CD4-positive, CD25-positive, alpha-beta regulatory T cell (primary cell): ENCODE measurements at regions not wholly inside any gene's neighbourhood (a gene's known extent, or its start where the extent isn't known, plus 50 kb on each side); places are given as distances from the start of the nearest gene placed in this dataset.
A peak's percentile ranks its signal among the peaks of the same experiment; 100 is the strongest.

Experiments used
- ATAC-seq, 2 donors: fragments of 150-1000 bp; cut with Tn5 transposase; one replicate each; pipeline ENCODE4 v1.10.0; 2021; ENCODE audit warnings: low read depth in 2 of 2, moderate number of reproducible peaks in 2 of 2, moderate library complexity in 1 of 2
- DNase-seq, 3 donors: peaks; one replicate each; pipeline versions ENCODE4 v3.0.0 to v3.0.0-alpha.2; 2012 to 2022; ENCODE audit warnings: mixed read lengths in 1 of 3
- H3K27ac ChIP-seq: one replicate; pipeline ENCODE4 v1.7.0; 2013; ENCODE audit warnings: mild to moderate bottlenecking, low read length; ENCODE audit not compliant: insufficient read depth, poor library complexity, severe bottlenecking
- H3K27me3 ChIP-seq: one replicate; pipeline ENCODE4 v1.7.0; 2013; ENCODE audit warnings: low read length; ENCODE audit not compliant: control insufficient read depth, insufficient read depth
- H3K36me3 ChIP-seq: one replicate; pipeline ENCODE4 v1.7.0; 2013; ENCODE audit warnings: mild to moderate bottlenecking, low read length, moderate library complexity; ENCODE audit not compliant: control insufficient read depth, insufficient read depth
- H3K4me1 ChIP-seq: 2 replicates; pipeline ENCODE4 v1.7.0; 2013; ENCODE audit warnings: mild to moderate bottlenecking, low read length; ENCODE audit not compliant: insufficient read depth, control insufficient read depth, poor library complexity, severe bottlenecking
- H3K4me3 ChIP-seq: one replicate; pipeline ENCODE4 v1.7.0; 2013; ENCODE audit warnings: low read depth, mild to moderate bottlenecking, low read length, moderate library complexity
- H3K9me3 ChIP-seq, 2 experiments: 1 replicate in 1 of 2; 2 replicates in 1 of 2; pipeline ENCODE4 v1.7.0; 2013; ENCODE audit warnings: low read length in 2 of 2, mild to moderate bottlenecking in 1 of 2, moderate library complexity in 1 of 2; ENCODE audit not compliant: control insufficient read depth in 2 of 2
- H3K27ac Mint-ChIP-seq, 3 donors: one replicate each; pipeline ENCODE4 v1.8.0; 2020 to 2022; ENCODE audit warnings: mild to moderate bottlenecking in 3 of 3, mixed read lengths in 3 of 3, moderate library complexity in 2 of 3
- H3K27me3 Mint-ChIP-seq: one replicate; pipeline ENCODE4 v1.8.0; 2022; ENCODE audit warnings: mild to moderate bottlenecking, mixed read lengths
- H3K36me3 Mint-ChIP-seq: one replicate; pipeline ENCODE4 v1.8.0; 2020; ENCODE audit warnings: mixed read lengths
- H3K4me1 Mint-ChIP-seq, 4 donors: one replicate each; pipeline ENCODE4 v1.8.0; 2020 to 2022; ENCODE audit warnings: mixed read lengths in 4 of 4, mild to moderate bottlenecking in 1 of 4
- H3K4me3 Mint-ChIP-seq, 4 donors: one replicate each; pipeline ENCODE4 v1.8.0; 2020 to 2022; ENCODE audit warnings: mild to moderate bottlenecking in 4 of 4, mixed read lengths in 4 of 4, moderate library complexity in 3 of 4
- H3K9me3 Mint-ChIP-seq, 7 donors: one replicate each; pipeline ENCODE4 v1.8.0; 2020 to 2022; ENCODE audit warnings: mixed read lengths in 7 of 7, mild to moderate bottlenecking in 3 of 7, moderate library complexity in 2 of 7

DNA sequence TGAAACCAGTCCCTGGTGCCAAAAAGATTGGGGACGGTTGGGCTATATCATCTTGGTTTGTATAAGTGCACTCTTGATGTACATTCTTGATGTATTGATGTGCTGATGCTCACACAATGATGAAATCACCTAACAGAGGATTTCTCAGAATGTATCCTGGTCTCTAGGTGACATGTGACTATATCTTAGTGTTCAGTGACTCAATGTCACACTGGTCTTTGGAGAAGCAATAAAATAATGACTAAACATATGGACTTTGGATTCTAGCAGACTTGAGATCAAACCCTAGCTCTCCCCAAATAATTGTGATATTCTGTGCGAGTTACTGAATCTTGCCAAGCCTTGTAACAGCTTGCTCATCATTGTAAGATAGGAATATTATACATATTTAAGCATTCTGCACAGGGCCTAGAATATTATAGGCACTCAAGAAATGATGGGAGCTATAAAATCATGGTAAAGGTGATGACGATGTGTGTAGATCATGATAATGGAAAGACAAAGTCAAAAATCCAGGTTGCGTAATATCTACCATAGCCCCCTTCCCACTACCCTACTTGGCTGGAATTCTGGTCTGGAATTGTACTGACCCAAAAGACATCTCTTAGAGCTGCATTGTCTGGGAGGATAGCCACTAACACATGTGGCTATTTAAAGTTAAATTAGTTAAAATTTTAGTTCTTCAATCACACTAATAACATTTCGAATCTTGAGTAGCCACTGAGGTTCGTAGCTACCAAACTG is 117.6 kb upstream of the PWP1 start:
- no peaks in the 10 kb centered on the region for H3K36me3 ChIP-seq
- Mint-ChIP-seq H3K4me1 (peaks cover 0 to 18% (median 6%) of the 10 kb centered on the region in 4 donors), H3K9me3 (peaks cover 0 to 2% (median 0%) of the 10 kb centered on the region in 7 donors), H3K4me3 (peak overlapping the region in 1 of 4 donors; percentile 74), H3K27ac (no peak overlapping the region), H3K36me3 (peaks cover under 1% of the 10 kb centered on the region), H3K27me3 (no peaks in the 10 kb centered on the region)
- H3K27ac ChIP-seq = no peak overlapping the region
- no peaks in the 10 kb centered on the region for H3K4me1 ChIP-seq
- no peak overlapping the region for H3K4me3 ChIP-seq
- DNase-seq (no peak), ATAC-seq (no peak)
- H3K27me3 ChIP-seq = no peaks in the 10 kb centered on the region
- H3K9me3 ChIP-seq = no peaks in the 10 kb centered on the region

GRCh38 chr12:107568718-107569117 is 116.9 kb upstream of the PWP1 start:
- Mint-ChIP-seq H3K4me3 (no peak overlapping the region), H3K9me3 (peaks cover 0 to 2% (median 0%) of the 10 kb centered on the region in 7 donors), H3K27ac (no peak overlapping the region), H3K27me3 (no peaks in the 10 kb centered on the region), H3K4me1 (peaks cover 0 to 15% (median 7%) of the 10 kb centered on the region in 4 donors), H3K36me3 (peaks cover 3% of the 10 kb centered on the region)
- no peak for ATAC-seq
- Histone ChIP-seq H3K27me3 (no peaks in the 10 kb centered on the region), H3K4me1 (no peaks in the 10 kb centered on the region), H3K36me3 (no peaks in the 10 kb centered on the region), H3K9me3 (no peaks in the 10 kb centered on the region), H3K27ac (no peak overlapping the region), H3K4me3 (no peak overlapping the region)
- DNase-seq = no peak

GRCh38 chr12:107570721-107571120 is 114.9 kb upstream of the PWP1 start:
- Mint-ChIP-seq H3K27ac (no peak overlapping the region), H3K36me3 (peaks cover 3% of the 10 kb centered on the region), H3K27me3 (no peaks in the 10 kb centered on the region), H3K9me3 (peaks cover 0 to 2% (median 0%) of the 10 kb centered on the region in 7 donors), H3K4me3 (no peak overlapping the region), H3K4me1 (peaks cover 0 to 11% (median 6%) of the 10 kb centered on the region in 4 donors)
- no peak overlapping the region for H3K27ac ChIP-seq
- H3K36me3 ChIP-seq = no peaks in the 10 kb centered on the region
- no peaks in the 10 kb centered on the region for H3K27me3 ChIP-seq
- DNase-seq = no peak
- no peak overlapping the region for H3K4me3 ChIP-seq
- H3K4me1 ChIP-seq = no peaks in the 10 kb centered on the region
- no peaks in the 10 kb centered on the region for H3K9me3 ChIP-seq
- no peak for ATAC-seq

DNA sequence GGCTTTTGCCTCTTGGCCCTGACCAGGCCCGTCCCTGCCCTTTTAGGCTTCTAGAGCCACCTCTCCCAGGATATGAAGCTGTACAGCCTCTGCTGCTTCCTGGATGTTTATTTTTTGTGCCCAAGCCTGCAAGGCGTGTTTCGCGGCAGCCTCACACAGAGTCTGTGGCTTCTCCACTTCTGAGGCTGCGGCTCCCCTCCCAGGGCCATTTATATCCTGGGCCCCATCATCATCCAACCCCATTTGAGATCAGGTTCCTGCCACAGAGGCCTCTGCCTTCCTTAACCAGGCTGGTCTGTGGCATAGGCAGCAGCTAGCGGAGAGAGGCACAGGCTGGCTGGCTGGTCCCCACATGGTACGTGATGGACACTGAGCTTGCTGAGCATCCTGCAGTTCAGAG is 114.1 kb upstream of the PWP1 start:
- peaks cover 0 to 2% (median 0%) of the 10 kb centered on the region in 7 donors for H3K9me3 Mint-ChIP-seq
- peaks cover 5% of the 10 kb centered on the region for H3K36me3 Mint-ChIP-seq
- DNase-seq = no peak

GRCh38 chr12:107574691-107575090 is 110.9 kb upstream of the PWP1 start:
- Mint-ChIP-seq H3K36me3 (peaks cover 13% of the 10 kb centered on the region), H3K27me3 (peaks cover 5% of the 10 kb centered on the region), H3K4me3 (no peak overlapping the region), H3K9me3 (peaks cover 0 to 2% (median 0%) of the 10 kb centered on the region in 7 donors), H3K4me1 (peaks cover 0 to 4% (median under 1%) of the 10 kb centered on the region in 4 donors), H3K27ac (no peak overlapping the region)
- Histone ChIP-seq H3K36me3 (no peaks in the 10 kb centered on the region), H3K4me1 (no peaks in the 10 kb centered on the region), H3K9me3 (no peaks in the 10 kb centered on the region), H3K4me3 (no peak overlapping the region), H3K27me3 (no peaks in the 10 kb centered on the region), H3K27ac (no peak overlapping the region)
- DNase-seq (no peak), ATAC-seq (no peak)

More for the DNA sequence above, 114.1 kb upstream of the PWP1 start:
- H3K27me3 ChIP-seq = no peaks in the 10 kb centered on the region
- no peaks in the 10 kb centered on the region for H3K36me3 ChIP-seq
- ATAC-seq = no peak
- H3K27me3 Mint-ChIP-seq = no peaks in the 10 kb centered on the region
- no peaks in the 10 kb centered on the region for H3K9me3 ChIP-seq
- peaks cover 0 to 6% (median 2%) of the 10 kb centered on the region in 4 donors for H3K4me1 Mint-ChIP-seq
- no peaks in the 10 kb centered on the region for H3K4me1 ChIP-seq
- no peak overlapping the region for H3K27ac Mint-ChIP-seq
- no peak overlapping the region for H3K27ac ChIP-seq
- H3K4me3 Mint-ChIP-seq = no peak overlapping the region
- H3K4me3 ChIP-seq = no peak overlapping the region

- Mint-ChIP-seq H3K9me3 (peaks cover 0 to 4% (median 0%) of the 10 kb centered on the region in 7 donors), H3K36me3 (peaks cover 17% of the 10 kb centered on the region)
- no peaks in the 10 kb centered on the region for H3K9me3 ChIP-seq
Observed at GRCh38 chr12:107580750-107581618, 104.6 kb upstream of the PWP1 start.

GRCh38 chr12:107581619-107582015 is 104.0 kb upstream of the PWP1 start:
- ATAC-seq (no peak), DNase-seq (no peak)
- Mint-ChIP-seq H3K4me1 (no peaks in the 10 kb centered on the region), H3K27me3 (peaks cover 5% of the 10 kb centered on the region), H3K9me3 (peaks cover 0 to 4% (median 0%) of the 10 kb centered on the region in 7 donors), H3K27ac (no peak overlapping the region), H3K4me3 (no peak overlapping the region), H3K36me3 (peaks cover 17% of the 10 kb centered on the region)
- Histone ChIP-seq H3K27me3 (no peaks in the 10 kb centered on the region), H3K4me3 (no peak overlapping the region), H3K4me1 (no peaks in the 10 kb centered on the region), H3K9me3 (no peaks in the 10 kb centered on the region), H3K36me3 (no peaks in the 10 kb centered on the region), H3K27ac (no peak overlapping the region)

More at GRCh38 chr12:107580750-107581618, 104.6 kb upstream of the PWP1 start:
- H3K27me3 Mint-ChIP-seq = peaks cover 5% of the 10 kb centered on the region
- Histone ChIP-seq H3K4me3 (no peak overlapping the region), H3K4me1 (no peaks in the 10 kb centered on the region), H3K36me3 (no peaks in the 10 kb centered on the region), H3K27me3 (no peaks in the 10 kb centered on the region), H3K27ac (no peak overlapping the region)
- no peaks in the 10 kb centered on the region for H3K4me1 Mint-ChIP-seq
- DNase-seq (no peak), ATAC-seq (no peak)
- H3K4me3 Mint-ChIP-seq = no peak overlapping the region
- no peak overlapping the region for H3K27ac Mint-ChIP-seq
